NCI-H1092 treated with DMSO at 0.1 percent for 48 hours (cell line): ENCODE measurements at regions not wholly inside any gene's neighbourhood (a gene's known extent, or its start where the extent isn't known, plus 50 kb on each side); places are given as distances from the start of the nearest gene placed in this dataset.
A peak's percentile ranks its signal among the peaks of the same experiment; 100 is the strongest.
"Not testable (repeated sequence)": the region's sequence is repeated elsewhere in the genome, so short reads cannot be mapped to it uniquely, and the experiment has no call there.

Experiments
- DNase-seq: peaks from one replicate; lab custom pipeline; 2025; lab: John Stamatoyannopoulos, UW

DNA sequence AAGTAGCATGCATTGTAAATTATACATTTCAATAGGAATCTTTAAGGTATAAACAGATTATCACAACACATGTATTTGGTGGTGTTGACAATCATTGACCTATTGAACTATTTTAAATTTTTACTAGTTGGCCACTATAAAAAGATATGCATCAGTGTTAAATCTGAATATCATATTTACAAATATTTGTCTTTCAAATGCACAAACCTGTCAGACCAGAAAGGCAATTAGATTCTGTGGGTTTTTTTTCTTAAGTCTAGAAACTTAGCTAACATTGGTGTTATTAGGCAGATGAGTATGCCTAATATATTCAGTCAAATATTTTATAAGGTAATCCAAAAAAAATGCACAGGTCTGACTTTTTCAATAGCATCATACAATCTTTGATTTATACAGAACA lies 241.4 kb upstream of the DGKB start:
- no peak for DNase-seq

DNA sequence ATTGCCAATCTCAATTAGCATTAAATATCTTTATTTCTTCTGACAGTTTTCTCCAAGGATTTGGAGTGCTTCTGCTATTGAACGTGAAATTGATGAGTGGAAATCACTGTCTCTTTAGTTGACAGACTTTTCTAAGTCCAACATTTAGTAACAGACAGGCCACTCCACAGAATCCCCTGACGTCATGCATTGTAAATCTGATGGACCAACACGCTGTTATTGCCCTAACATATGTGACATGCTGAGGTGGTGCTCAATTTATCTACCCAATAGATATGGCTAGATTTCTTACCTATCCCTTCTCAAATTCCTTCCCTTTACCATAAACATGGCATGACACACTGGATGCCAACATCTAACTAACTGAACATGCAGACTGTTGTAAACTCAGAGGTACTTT lies 240.6 kb upstream of the DGKB start:
- no peak for DNase-seq

DNA sequence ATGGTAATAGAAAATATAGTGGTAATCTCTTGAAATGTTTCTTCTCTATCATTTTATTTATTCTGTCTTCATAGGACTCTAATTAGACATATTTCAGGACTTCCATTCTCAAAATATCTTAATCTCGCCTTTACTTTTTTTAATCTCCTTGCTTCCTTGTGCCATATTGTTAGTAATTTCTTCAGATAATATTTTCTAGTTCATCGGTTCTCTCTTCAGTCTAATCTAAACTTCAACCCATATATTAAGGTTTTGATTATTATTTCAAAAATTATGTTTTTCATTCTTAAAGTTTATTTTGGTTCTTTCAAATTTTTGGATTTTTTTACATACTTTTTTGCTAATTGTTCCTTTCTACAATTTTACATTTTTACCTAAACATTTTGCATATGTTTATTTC lies 237.9 kb upstream of the DGKB start:
- no peak for DNase-seq

DNA sequence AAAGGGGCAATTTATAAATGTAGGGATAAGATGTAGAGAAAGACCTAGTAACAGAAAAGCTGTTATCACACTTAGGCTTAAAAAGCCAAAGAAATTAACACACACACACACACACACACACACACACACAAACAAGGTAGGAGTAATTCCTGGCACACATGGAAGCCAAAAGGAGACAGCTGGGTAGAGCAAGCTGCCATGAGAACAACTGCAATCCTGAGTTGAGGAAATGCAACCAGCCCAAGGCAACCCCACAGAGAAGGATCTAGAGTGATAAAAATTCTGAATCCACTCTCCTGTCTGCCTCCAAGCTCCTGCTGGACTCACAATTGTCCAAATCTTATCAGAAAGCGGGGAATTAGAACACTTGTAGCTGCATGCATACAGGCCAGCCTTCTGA lies 229.1 kb upstream of the DGKB start:
- no peak for DNase-seq

DNA sequence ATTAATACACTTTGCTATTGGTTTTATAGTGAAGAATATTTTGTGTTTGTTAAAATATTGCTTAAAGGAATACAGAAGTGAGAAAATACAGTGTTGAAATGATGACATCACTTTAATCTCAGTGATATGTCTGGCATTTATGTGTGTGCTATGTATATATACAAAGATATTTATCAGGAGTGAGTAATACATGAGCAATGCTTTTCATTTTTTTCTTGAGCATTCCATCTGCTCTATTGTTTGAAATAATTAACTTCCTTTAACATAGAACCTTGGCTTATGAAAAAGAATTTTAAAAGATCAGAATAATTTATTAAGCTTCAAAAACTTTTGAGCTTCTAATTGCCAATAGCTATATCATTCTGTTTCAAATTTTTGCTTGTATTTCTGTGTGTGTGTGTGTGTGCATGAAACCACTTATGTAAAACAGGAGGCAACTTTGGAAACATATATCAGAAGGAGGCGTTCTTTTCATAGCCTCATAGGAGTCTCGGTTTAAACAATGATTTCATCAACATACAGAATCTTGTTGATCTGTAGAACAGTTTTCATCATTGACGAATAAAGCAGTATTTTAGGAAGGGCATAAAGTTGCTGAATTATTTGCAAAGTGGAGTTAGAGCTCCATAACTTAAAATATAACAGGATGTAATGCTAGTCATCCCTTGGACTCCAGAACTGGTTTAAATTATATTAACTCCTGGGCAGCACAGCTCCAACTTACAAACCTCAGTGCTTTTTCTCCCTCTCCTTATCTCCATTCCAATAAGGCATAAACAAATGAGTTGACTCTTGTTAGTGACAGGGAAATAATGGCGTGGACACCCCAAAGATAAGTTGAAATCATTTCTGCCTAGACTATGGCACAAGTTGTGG lies 228.4 kb upstream of the DGKB start:
- peak; percentile 46 for DNase-seq

DNA sequence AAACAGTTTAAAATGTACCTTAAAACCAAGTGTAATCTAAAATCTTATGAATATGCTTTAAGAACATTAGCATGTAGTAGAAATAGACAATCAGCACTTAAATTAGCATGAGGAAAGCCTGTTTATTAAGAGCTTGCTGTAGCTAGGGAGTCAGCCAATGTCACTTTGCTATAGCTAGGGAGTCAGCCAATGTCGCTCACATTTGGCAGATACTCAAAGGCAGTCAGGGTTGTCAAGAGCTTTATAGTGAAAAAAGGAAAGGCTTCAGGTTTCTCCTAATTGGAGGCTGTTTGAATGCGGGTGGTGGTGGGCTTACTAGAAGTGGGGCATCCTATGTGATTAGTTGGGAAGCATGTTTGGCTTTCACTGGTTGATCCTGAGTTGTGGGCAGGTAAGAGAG lies 226.2 kb upstream of the DGKB start:
- DNase-seq, result peak; percentile 100

DNA sequence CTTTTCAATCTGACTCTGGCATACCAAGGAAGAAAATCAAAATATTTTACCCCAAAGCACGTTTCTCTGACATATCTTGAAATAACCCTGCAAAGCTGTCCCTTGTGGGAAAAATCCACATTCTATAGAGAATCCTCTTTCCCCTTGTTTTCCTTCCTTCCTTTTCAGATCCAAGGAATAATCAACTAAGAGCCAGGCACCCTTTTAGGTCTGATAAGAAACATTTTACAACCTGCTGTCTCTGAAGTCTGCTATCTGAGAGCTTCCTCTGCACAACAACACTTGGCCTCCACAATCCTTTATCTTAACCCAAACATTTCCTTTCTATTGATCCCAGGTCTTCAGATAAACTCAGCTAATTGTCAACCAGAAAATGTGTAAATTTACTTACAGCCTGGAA lies 224.1 kb upstream of the DGKB start:
- DNase-seq, result peak; percentile 52

DNA sequence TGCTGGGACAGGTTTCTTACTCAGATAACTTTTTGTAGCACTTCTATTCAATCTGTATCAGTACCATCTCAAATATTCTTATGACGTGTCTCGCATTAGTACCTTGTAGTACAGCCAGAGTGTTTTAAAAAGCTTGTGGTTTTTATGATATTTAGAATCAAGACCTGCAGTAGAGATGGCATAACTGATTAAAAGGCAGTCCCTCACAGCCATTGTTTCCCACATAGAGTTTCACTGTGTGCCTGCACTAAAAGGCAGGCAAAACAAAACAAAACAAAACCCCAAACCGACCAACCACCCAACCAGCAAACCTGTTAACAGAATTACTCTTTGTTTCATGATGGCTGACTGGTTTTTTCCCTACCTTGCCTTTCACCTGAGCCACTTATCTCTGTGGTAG lies 221.3 kb upstream of the DGKB start:
- DNase-seq, result no peak

DNA sequence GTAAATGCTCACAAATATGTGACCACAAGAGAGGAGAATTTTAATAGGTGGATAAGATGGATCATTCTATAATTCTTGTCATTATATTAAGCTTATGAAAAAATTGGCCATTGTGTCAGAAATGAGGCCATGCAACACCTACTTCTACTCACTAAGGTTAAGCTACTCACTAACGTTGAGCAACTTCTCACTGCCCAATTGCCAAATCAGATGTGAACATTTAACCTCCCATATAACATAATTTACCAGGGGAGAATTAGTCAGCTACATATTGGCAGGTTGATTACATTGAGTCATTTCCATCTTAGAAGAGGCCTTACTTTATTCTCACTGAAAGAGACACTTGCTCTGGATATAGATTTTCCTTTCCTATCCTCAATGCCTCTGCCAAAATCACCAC lies 211.2 kb upstream of the DGKB start:
- no peak for DNase-seq

DNA sequence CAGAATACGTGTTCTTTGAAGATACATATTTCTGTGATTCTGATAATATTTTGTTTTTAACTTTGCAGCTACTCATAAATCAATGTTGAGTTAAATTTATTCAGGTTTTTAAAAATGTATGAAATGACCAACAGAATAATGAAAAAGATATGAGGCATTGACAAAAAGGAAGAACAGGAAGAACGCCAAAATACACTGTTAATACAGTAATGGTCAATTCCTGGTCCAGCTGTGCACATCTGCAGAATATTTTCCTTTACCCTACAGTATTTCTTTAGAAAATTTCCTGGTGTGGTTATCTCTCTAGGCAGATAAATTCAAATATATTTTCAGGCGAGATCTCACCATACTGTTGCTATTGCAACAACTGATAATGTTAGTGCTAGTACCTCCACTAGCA lies 203.2 kb upstream of the DGKB start:
- DNase-seq, result no peak

DNA sequence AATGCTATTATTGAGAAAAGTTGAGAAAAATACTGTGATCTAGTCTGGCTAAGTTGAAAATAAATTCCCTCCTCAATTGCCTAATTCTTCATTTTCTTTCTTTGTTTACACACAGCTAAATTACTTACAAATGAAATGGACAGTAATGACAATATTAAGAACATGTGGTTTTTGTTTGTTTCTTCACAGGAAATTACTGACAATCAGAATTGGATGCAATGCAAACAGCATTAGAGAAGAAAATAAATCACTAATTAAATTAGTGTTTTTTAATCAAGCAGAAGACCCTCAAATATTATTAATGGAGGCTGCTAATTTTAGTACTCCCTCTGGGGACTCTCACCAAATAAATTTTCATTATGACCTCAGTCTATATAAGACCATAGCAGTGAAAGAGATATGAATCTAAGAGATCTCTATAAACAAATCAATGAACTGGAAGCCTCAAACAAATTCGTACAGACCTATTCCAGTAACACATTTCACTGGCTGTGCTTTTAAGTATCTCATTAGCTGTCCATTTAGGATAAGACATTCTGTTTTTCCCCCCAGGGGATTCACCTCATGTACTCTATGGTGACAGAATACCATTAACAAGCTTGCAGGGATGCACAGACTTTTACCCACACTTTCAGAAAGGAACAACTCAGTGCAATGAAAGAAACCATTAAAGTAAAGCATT lies 202.0 kb upstream of the DGKB start:
- DNase-seq, result peak; percentile 96

DNA sequence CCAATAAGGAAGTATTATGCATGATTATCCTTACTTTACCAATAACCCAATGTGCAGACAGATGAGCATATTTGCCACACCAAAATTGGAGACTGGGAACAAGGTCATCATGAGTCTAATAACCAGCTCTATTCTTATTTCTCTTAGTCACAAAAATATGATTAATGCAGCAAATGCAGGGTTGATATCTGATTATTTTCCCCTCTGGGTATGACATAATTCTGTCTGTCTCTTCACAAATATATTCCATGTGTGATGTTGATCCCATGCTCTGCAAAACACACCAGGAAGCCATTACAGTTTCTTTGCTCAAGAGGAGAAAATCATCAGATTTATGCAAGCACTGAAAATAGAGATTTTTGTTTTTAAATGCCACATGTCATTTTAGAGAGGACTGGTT lies 196.5 kb upstream of the DGKB start:
- DNase-seq, result no peak

DNA sequence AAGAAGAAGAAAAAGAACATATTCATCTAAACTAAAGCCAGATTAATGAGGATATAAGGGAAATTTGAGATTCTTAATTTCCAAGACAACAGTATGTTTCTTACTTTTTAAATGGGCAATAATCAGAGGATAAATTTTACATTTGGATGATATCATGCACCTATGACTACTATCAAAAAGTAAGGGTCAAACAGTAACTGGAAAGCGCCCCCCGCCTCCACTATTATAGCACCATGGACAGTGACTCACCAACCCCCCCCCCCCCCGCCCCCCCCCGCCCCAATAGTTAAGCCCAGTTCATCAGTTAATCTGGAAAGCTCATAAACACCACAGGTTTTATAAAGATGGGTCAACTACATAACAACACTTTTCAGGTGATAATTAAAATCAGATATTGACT lies 194.3 kb upstream of the DGKB start:
- no peak for DNase-seq

DNA sequence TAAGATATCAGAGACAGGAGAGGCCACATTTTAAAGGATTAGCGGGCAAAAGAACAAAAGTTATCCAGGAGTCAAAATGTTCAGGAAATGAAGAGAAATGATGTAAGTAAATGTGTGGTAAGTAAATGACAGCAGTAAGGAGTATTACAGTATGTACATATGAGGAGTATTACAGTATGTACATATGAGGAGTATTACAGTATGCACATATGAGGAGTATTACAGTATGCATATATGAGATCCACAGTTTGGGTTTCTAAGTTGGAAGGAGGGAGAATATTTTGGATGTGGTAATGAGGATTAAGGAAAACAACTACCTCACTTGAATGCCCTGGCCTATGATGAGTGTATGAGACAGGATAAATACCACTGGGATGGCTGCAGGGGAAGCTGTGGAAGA lies 192.4 kb upstream of the DGKB start:
- no peak for DNase-seq

DNA sequence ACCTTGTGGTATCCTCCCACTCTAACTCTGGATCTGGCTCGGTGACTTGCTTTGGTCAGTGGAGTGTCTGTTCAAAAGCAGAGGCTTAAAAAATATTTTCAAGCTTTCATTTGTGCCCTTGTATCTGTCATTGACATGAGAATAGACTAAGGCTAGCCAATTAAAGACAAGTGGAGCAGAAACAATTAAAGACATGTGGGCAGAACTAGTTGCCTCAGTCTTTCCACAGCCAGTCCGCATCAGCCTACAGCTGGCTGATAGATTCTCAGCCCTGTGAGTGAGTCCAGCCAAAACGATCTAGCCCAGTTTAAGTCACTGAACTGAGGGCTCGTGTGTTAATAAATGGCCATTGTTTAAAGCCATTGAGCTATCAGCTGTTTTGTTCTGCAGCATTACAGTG lies 185.2 kb upstream of the DGKB start:
- DNase-seq, result no peak

DNA sequence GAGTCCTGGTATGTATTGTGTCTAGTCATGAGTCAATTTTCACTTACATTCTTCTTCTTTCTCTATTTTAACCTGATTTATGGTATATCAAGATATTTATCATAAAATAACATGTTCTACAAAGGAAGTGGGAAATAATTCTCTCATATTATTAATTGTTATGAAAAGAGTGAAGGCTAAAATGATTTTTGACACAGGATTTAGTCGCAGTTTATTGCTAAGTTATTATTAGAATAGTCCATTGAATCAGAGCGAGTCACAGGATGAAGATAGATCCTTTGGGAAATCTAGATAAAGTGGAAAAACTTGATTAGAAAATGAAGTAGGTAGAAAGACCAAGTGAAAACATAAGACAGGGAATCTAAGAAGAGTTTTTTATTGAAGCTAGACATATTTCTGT lies 184.3 kb upstream of the DGKB start:
- no peak for DNase-seq

DNA sequence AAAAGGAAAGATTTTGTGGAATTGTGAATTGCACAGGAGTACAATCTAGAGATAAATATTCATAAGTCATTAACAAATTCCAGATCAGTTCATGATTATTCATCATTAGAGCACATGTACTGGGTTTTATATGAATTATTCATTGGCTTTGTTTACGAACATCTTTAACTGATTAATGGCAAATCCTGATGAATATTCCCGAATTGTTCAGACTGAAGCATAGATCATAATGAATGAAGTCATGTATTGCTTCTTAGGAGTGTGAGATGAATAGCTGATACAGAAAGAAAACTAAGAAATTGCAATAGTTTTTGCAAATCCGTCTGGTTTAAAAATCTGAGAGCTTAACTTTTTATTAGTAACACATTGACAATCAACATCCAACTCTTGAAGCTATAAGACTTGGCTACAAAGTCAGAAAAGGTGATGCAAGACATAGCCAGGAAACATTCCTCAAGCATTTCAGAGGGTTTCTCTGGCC lies 183.6 kb upstream of the DGKB start:
- DNase-seq, result no peak

DNA sequence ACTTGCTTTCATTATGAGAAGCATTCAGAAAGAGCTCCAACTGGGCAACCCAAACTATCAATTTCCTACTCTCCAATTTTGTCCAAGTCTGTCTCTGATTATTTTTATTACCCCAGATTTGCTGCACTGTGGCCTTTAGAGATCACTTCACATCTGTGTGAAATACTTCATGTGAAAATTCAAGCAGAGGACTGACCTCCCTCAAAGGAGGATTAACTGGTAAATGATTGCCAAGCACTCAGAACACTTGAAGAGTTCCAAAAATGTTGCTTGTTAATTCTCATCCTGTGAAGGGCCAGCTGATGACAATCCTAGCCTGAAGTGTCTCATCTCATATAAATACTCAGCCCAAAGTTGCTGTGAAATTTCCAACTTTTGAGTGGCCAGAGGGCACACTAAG lies 182.8 kb upstream of the DGKB start:
- DNase-seq, result no peak

DNA sequence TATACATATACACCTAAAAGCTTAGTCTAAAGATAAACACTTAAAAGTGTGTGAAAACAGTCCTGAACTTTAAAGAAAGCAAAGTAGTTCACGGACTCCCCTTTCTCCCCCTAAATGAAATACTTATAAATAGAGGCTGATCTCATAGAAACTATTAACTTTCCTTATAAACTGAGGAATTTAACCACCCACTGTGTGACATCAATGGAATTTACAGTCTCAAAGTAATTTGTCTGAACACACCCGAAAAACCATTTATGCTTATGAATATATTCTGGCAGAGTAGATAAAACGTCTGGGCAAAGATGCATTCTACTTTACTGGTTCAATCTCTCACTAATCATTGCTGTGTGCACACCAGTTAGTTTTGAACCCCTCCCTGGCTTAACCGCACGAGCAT lies 181.8 kb upstream of the DGKB start:
- DNase-seq, result no peak

DNA sequence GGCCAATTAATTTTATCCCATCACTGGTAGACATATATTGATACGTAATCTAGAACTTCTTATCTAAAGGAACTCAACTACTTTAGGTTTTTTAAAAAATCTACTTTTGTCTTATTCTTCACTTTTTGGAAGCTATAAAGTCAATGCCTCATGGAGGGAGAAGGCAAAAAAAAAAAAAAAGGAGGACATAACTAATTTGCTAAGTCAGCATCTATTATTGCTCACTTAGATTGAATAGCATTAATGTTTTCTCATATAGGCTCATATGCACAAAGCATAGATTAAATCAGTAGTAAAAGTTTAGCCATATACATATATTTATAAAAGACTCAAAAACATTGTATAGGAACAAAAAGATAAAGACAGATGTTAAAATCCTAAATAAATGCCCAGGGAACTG lies 179.3 kb upstream of the DGKB start:
- no peak for DNase-seq

DNA sequence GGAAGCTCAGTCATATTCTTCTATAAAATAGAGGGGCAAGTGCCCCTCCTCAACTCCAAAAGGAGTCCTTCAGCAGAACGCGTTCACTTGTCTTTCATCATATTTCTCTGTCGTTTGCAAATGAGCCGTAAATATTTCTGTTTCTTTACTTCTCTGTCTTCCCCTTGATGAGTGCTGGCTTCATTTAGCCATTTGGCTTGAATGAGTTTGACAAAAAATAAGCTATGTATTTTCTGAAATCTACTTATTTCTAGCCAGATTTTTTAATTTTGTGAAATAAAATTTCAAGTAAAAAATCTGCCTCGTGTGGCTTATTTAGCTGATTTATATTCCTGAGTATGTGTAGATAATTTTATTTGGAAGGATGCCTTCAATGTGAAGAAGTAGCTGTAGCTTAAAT lies 170.8 kb upstream of the DGKB start:
- no peak for DNase-seq

DNA sequence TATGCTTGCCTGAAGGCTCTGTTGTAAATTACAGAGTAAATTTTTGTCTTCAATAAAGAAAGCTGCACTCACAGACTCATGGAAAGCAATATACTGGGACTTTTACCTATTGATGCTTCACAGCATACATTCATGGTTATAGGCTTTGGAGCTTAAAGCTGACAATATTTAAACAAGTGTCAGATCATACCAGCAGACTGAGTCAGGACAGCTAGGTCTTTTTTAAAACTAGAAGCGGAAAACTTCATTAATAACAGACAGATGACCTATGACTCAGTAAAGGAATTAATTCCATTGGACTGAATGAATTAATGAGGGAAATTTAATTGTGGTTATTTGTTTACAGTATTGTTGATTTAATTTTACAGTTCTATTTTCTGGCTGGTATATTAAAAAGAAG lies 165.8 kb upstream of the DGKB start:
- DNase-seq, result no peak

DNA sequence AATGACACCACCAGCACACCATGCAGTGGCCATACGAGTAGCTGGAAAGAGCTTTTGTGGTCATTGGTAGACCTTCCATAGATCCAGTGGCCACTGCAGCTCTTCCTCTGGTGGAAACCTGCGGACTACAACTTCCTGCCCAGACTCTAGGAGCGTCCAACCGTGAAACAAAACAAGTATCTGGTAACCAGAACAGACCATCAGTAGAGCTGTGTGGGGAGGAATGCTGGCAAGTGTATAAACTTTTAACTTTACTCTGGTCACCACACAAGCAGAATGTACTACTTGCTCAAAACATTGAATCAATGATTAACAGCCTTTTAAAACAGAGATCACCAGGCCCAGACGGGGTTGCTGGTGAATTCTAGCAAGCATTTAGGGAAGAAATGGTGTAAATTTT lies 154.7 kb upstream of the DGKB start:
- DNase-seq, result no peak

DNA sequence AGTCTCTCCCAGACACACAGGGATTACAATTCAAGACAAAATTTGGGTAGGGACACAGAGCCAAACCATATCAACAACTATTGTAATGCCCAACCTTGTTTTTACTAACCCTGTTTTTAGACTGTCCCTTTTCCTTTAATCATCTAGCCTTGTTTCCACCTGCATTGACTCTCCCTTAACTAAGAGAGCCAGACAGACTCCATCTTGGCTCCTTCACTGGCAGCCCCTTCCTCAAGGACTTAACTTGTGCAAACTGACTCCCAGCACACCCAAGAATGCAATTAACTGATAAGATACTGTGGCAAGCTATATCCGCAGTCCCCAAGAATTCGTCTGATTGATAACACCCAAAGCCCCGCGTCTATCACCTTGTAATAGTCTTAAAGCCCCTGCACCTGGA lies 151.8 kb upstream of the DGKB start:
- not testable (repeated sequence) for DNase-seq
